HG03045 (cell line): ENCODE measurements at regions not wholly inside any gene's neighbourhood (a gene's known extent, or its start where the extent isn't known, plus 50 kb on each side); places are given as distances from the start of the nearest gene placed in this dataset.

Experiments used
- ATAC-seq: cut with Tn5 transposase; IDR thresholded peaks from one replicate; pipeline ENCODE4 v1.9.1; 2021; ENCODE audit warnings: mild to moderate bottlenecking, moderate library complexity; ENCODE audit not compliant: unreplicated experiment

DNA sequence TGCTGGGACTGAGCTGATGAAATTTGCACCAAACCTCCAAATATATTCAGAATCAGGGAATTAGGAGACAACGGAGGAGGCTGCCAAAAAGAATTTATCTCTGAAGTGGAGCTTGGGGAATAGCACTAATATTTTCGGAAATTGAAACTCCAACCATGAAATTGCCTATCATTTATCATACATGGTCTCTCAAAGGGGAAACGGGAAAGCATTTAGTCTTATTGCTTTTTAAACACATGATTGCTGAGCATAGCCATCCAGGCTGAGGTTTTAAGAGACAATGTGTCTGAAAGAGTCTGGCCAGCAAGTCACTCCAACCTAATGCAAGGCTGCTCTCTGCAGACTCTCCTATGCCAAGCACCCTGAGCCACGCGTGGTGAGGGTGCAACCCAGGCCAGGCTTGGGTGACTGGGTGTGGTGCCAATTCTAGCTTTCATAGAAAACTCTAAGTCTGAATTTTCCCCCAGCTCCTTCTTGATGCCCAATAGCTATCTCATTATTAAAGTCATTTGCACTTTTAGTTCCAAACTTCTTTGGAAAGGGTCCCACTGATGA lies 200.2 kb downstream of the RPLP1 start:
- no peak for ATAC-seq

DNA sequence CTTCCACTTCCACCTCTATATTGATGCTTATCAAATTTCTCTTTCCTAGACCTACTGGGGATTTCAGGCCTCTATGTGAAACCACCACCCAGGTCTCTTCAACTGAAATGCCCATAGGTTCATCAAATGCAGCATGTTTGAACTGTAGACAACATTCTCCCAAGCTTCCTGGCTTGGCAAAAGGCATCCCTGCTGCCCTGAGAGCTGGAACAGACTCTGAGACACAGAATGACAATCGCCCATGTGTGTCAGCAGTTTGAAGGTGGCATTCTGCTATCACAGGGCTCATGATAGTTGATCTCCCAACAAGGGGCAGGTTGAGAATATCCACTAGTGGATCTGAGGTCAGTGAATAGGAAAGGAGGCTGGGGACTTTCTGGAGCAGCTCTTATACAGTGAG lies 200.7 kb downstream of the RPLP1 start:
- ATAC-seq, result no peak

GRCh38 chr15:69653846-69654245 lies 201.2 kb downstream of the RPLP1 start:
- ATAC-seq, result no peak

DNA sequence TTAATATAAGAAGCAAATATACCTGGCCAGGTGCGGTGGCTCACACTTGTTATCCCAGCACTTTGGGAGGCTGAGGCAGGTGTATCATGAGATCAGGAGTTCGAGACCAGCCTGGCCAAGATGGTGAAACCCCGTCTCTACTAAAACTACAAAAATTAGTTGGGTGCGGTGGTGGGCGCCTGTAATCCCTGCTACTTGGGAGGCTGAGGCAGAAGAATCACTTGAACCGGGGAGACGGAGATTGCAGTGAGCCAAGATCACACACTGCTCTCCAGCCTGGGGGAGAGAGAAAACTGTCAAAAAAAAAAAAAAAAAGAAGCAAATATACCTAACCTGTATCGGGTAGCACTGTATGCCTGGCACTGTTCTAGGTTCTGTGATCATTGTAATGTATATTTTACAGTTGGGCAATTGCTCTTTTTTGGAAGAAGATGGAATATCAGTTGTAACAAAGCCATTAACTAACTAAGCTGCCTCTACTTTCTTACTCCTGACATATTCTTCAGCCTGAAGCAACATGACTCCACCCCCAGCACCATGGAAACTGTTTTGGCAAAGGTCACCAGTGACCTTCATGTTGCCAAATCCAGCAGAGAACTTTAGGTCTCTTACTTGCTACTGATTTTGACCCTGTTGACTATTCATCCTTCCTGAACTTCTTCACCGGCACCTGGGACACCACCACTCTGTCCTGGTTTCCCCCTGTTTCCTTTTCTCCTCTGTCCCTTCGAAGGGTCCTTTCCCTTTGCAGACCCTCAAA lies 203.8 kb downstream of the RPLP1 start:
- no peak for ATAC-seq

DNA sequence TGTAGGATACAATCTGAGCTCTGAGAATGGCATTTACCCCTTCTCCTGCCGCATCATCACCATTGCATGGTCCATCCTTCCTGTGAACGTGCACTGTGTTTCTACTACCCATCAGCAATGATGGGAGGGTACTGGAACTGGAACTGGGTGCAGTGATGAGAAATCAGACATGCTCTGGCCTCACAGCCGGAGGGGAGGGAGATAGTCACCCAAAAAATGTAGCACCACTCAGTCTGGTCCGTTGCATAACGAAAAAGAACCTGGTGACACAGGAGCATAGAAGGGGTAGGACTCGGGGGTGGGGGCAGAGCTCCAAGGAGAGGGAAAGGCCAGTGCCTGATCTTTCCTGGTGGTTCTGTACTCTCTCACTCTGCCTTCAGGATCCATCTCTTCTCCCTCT lies 205.0 kb downstream of the RPLP1 start:
- ATAC-seq, result no peak

DNA sequence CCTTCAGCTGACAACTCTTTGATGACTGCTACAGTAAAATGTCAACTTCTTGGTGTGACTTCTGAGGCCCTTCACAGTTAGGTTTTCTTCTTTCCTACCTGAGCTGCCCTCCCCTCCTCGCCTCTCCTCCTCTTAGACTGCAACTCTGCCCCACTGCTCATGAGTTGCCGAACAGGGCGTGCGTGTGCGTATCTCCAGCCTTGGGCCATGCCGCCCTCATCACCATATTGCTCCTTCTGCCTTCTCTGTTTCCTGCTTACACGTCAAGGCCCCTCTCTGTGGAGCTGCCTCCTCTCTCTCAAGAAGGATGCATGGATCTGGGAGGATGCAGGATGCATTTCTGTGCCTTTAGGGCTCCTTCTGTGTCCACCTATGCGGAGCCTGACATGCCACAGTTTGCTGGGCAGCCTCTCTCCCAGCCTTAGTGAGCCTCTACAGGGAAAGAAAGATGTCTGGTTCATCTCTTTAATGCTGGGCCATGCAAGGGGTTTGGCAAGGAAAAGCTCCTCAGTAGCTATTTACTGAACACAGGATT lies 205.9 kb downstream of the RPLP1 start:
- ATAC-seq, result no peak

DNA sequence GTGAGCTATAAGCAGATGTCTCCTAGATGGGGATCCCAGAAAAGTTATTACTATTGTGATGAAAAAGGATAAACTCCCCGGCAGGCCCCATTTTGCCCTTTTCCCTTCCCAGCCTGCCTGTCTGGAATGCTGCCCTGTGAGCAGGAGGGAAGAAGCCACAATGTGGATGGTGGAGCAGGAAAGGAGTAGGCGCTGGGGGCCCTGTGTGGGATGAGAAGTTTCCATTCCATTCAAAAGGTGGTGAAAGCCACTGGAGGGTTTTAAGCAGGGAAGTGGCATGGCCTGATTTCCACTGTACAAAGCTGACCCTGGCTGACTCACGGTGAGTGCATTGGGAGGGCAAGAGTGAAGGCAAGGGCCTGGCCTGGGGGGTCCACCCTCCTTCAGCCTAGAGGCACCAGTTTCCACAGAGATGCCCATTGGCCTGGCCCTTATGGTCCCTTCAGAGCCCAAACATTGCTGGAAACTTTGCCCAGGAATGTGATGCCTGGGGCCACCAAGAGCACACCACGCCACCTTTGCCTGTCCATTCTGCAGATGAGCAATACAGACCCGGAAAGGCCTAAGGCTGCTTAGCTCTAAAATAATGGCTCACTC lies 206.9 kb downstream of the RPLP1 start:
- no peak for ATAC-seq

GRCh38 chr15:69660114-69660513 lies 207.5 kb downstream of the RPLP1 start:
- ATAC-seq, result no peak

- no peak for ATAC-seq
Measured at GRCh38 chr15:69660658-69661405, 208.2 kb downstream of the RPLP1 start.

DNA sequence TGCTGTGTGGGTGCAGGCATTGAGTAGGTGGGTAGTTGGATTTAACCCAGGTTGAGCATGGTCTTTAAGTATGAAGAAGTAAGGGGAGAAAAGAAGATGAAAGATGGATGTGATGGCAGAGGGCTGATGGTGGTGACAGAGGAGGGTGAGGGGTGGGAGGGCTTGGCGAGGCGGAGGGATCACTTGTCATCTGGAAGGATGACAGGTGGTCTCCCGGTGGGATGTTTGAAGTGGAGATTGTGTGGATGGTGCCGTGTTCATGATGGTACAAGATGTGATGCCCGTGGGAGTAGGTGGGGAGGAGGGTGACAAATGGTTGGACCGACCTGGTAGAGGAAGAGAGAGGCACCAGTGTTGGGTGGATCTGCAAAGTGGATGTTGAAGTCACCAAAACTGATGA lies 208.8 kb downstream of the RPLP1 start:
- ATAC-seq, result no peak

- no peak for ATAC-seq
Measured at GRCh38 chr15:69661871-69662644, 209.4 kb downstream of the RPLP1 start.

DNA sequence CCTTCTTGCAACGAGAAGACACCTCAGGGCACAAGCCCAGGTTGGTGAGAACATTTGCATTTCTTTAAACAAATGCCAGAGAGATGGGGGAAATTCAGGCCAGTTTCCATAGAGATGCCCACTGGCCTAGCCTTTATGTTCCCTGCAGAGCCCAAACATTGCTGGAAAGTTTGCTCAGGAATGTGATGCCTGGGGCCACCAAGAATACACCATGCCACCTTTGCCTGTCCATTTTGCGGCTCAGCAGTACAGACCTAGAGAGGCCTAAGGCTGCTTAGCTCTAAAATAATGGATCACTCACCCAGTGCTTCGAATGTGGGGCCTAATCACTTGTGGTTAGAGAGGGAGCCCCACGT lies 210.0 kb downstream of the RPLP1 start:
- ATAC-seq, result no peak

- no peak for ATAC-seq
Measured at GRCh38 chr15:69663441-69663840, 210.8 kb downstream of the RPLP1 start.

GRCh38 chr15:69663982-69664381 lies 211.4 kb downstream of the RPLP1 start:
- no peak for ATAC-seq

DNA sequence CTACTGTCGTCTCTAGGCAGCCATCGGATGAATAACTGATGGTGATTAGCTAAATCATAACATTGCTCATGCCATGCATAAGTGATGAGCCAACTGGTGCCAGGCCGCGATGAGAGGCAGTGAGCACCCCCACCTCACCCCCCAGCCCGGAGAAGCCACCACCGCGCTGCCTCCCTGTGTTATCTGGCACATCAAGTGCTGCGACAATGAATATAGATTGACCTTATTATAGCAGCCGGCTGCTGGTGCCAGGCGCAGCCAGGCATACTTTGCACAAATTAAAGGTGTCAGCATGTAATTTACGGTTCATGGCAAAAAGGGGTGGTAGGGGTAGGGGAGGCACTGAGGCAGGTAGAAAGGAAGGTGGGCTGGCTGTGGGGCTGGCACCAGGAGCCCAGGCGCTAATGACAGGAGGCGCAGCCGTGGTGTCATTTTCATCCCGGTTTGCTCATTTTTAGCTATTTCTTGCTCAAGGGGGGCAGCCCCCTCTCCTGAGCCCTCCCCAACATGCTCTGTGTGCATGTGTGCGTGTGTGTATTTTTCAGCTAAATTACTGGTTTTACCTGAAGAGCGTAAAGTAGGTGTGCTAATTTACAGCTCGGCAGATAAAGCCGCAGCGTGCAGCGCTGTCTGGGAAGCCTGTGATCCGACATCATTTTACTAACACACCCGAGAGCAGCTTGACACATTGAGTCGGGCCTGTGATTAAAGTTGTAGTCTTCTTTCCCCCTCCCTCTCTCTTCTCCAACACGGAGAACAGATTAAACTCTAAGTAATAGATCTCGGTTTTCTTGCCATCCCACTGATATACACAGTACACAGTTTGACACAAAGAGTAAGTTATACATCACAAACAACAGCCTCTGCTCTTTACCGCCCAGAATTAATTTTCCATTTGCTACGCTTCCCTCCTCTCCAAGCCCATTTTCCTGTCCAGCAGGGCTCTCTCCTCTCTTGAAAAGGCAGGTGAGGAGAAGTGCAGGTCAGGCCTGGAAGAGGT lies 212.3 kb downstream of the RPLP1 start:
- no peak for ATAC-seq

DNA sequence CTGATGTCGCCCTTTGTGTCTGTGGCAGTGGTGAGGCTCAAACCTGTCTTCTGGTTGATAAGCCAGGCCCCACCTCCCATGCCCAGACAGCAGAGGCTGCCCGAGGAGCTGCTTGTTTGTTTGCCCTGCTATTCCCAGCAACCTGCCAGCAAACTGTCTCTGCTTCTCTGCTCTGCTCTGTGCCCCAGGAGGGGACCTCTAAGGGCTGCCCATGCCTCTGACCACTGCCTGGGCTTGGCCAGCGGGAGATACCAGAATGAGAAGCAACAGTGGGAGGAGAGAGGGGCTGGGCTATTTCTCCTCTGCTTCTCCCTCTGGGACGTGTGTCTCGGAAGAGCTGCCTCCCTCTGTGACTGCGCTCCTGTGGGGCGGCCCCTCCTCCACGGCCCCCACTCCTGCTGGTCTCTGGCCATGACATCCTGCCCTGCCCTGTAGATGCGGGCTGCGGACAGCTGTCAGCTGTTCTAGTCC lies 213.1 kb downstream of the RPLP1 start:
- ATAC-seq, result no peak

DNA sequence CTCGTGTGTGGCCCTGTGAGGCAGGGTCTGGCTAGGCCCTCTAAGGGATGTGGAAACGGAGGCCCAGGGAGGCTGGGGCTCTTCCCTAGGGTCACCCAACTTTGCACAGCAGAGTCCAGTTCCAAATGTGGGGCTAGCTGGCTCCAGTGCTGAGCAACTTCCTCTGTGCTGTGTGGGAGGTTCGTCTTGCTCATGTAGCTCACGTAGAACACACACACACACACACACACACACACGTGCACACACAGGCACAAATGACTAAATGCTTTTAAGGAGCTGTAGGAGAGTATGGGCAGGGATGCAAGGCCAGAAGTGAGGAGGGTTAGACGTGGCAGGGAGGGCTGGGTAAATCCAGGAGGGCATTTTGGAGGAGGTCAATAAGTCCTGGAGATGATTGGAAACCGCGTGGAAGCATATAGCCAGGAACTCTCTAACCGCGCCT lies 213.8 kb downstream of the RPLP1 start:
- ATAC-seq, result no peak

DNA sequence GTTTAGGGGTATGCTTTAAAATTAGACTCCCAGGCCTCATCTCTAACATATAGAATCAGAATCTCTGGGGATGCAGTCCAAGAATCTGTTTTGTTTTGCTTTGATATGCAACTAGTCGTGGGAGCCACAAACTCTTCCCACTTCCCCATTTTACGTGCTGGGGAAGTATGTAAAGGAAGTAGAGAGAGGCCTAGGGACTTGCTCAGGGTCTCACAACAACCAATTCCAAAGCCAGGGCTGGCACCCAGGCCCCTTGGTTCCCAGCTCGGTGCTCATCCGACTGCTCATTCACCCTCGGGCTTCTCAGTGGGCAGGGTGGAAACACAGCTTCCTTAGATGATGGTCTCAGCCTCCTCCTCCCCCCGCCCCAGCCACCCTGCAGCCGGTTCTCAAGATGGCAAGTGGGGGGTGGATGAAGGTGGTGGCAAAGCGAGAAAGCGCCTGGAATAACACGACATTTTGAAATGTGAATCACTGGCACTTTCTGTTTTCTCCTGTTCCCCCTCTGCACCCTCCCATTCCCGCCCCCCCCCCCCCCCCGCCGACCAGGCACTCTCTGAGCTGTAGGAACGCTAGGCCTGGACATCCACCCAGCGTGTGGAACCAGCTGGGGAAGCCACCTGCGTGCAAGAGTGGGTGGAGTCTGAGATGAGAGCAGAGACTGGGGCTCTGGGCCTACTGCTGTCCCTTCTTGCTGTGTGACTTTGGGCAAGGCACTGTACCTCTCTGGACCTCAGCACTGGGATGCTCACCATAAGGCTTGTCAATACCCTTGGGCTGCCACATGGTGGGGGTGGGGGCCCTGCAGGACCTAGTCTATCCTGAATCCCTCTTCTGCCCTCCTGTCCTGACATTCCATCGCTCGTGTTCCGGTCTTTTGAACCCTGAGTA lies 214.5 kb downstream of the RPLP1 start:
- no peak for ATAC-seq
